HG03457 (cell line): ENCODE measurements at regions not wholly inside any gene's neighbourhood (a gene's known extent, or its start where the extent isn't known, plus 50 kb on each side); places are given as distances from the start of the nearest gene placed in this dataset.
"Not testable (repeated sequence)": the region's sequence is repeated elsewhere in the genome, so short reads cannot be mapped to it uniquely, and the experiment has no call there.

ENCODE experiments used
- ATAC-seq: cut with Tn5 transposase; IDR thresholded peaks from one replicate; pipeline ENCODE4 v1.9.1; 2021; ENCODE audit warnings: moderate number of reproducible peaks; ENCODE audit not compliant: unreplicated experiment

- no peak for ATAC-seq
Observed at GRCh38 chr18:70641156-70641775, 352.4 kb downstream of the SOCS6 start.

GRCh38 chr18:70640336-70640887 lies 351.6 kb downstream of the SOCS6 start:
- no peak for ATAC-seq

GRCh38 chr18:70636991-70637390 lies 348.1 kb downstream of the SOCS6 start:
- ATAC-seq, result no peak

GRCh38 chr18:70634576-70635147 lies 345.8 kb downstream of the SOCS6 start:
- ATAC-seq, result no peak

- no peak for ATAC-seq
Observed at GRCh38 chr18:70627182-70627802, 338.4 kb downstream of the SOCS6 start.

DNA sequence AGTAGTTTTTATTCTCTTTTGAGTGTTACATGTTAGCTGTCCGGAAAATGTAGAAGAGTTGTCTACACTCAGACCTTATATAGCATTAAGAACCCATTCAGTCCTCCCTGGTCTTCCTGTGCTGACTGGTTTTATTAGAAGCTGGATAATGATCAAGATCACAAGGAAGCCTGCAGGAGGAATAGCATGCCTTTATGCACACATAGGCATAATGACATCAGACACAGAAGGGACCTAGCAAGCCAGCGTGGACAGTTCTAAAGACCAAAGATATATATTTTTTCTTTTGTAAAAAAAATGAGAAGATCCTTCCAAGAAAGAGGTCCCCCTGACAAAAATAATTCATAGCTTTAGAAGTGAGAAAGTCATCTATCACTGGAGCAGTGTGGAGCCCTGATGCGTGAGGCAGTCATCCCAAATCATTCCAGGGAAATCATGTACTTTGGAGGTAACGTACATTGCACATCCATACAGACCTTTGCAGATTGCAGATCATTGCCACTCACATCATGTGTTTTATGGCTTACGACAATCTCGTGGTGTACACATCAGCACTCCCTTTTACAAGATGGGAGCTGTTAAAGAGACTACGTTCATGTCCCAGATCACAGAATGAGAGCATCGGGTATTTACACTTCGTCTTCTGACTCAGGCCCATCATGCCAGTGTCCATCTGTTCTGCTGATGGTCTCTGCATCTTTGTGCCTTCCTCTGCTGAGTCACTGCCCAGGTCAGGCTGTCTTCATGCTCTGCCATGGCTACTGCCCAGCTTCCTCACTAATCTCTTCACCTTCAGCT lies 334.0 kb downstream of the SOCS6 start:
- ATAC-seq, result no peak

GRCh38 chr18:70621710-70622109 lies 332.9 kb downstream of the SOCS6 start:
- no peak for ATAC-seq

- ATAC-seq, result no peak
Observed at GRCh38 chr18:70620837-70621612, 332.2 kb downstream of the SOCS6 start.

DNA sequence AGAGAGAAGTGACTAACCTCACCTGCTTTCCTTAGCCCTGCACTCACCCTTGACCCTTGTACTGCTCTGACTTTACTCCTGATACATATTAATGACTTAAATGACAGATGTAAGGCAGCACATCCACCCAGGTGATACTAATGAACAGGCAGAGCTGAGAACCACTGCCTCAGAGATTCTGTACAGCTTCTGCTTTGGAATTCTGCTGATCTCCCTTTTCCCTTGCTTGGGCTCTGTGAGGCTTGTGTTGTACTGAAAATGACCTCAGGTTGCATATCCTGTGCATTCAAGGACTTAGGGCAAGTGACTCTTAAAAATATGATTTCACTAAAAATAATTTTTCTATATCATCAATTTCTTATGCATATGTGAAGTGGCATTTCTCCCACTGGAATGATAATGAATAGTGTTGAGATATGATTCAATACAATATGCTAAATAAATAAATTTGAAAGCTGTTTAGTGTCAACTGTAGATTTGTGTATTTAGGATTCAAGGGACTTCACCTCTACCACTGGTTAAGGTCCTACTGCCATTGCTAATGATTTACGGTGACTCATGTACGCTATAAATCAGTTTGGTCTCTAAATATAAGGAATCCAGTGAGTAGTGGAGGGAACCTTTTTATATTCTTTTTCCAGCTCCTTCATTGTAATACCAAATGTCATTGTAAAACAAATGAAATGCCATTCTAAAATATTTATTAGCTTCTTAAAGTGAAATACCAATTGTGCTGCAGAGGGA lies 328.3 kb downstream of the SOCS6 start:
- ATAC-seq, result no peak

- ATAC-seq, result no peak
Observed at GRCh38 chr18:70600225-70600925, 311.5 kb downstream of the SOCS6 start.

DNA sequence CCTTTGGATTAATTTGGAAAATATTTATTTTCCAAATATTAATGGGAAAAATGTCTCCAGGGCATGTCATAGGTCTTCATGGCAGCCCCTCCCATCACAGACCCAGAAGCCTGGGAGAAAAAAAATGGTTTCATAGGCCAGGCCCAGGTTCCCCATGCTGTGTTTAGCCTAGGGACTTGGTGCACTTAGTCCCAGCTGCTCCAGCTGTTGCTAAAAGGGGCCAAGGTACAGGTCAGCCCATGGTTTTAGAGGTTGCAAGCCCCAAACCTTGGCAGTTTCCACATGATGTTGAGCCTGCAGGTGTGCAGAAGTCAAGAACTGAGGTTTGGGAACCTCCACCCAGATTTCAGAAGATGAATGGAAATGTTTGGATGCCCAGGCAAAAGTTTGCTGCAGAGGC lies 309.6 kb downstream of the SOCS6 start:
- no peak for ATAC-seq

- no peak for ATAC-seq
Observed at GRCh38 chr18:70582981-70583380, 294.1 kb downstream of the SOCS6 start.

GRCh38 chr18:70578480-70578879 lies 289.6 kb downstream of the SOCS6 start:
- no peak for ATAC-seq

DNA sequence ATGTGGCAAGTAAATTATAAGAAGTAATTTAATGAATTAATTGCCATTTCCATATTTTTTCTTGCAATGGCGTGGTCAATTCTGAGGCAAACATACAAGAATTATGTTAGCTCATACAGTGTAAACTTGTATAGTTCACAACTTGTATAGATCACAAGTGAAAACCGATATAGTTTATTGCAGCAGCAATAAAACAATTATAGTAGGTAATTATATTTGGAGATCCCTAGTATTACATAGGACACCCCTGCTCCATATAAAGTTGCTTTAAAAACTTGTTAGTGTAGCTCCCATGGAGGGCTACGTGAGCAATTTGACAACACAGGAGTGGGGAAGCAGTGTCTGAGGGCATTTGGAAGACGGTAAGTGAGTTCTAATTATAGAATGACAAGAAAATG lies 288.2 kb downstream of the SOCS6 start:
- ATAC-seq, result no peak

DNA sequence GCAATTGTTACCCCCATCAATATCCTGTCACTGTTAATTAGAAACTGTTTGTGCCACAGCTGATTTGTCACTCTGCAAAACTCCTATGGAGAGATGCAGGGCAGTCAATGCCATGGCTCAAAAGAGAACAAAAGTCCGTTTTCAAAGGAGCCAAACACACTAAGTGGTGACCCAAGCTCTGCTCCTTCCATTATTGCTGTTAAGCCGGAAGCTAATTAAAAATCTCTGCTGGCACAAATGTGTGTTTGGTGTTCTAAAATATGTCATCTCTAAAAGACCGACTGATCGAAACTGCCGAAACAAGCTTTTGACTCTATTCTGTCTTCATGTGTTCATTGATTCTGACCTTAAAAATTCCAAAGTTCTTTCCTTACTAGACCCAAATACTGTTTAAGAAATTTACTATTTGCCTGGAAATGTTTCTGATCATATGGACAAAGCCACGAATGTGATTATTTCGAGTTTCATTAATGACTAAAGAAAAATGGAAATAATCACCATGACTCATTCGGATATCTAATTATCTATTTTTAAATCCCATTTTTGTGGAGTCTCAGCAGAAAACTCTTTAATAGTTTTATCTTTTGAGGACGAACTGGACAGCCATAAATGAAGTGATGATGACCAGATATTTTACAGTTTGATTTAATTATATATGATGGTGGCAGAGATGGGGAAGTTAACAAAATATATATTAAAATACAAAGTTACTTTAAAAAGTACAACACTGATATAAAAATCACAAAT lies 287.6 kb downstream of the SOCS6 start:
- no peak for ATAC-seq

- ATAC-seq, result not testable (repeated sequence)
Observed at GRCh38 chr18:70574951-70575350, 286.1 kb downstream of the SOCS6 start.

- not testable (repeated sequence) for ATAC-seq
Observed at GRCh38 chr18:70569647-70570046, 280.8 kb downstream of the SOCS6 start.

DNA sequence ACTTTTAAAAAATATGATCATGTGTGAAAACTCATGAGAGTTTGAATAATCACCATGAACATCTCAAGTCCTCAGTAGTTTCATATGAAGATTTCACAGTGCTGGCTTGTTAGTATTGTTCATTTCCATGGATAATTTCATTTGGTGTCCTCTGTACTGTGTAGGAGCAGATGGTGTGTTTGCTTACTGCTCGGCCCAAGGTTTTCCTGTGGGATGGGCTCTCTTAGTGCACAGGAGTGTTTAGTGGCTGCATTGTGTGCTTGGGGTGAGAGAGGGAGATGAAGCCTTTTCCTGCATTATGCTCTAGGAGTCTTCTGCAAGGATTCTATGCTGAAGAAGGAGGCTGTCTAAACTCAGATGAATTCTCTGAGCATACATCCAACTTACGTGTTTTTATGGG lies 270.6 kb downstream of the SOCS6 start:
- no peak for ATAC-seq

- ATAC-seq, result no peak
Observed at GRCh38 chr18:70558371-70558770, 269.5 kb downstream of the SOCS6 start.
